GM23338 (cell line): ENCODE measurements at regions not wholly inside any gene's neighbourhood (a gene's known extent, or its start where the extent isn't known, plus 50 kb on each side); places are given as distances from the start of the nearest gene placed in this dataset.

Experiments used
- ATAC-seq: fragments of 200-7000 bp; cut with Tn5 transposase; 3 replicates; pipeline ENCODE4 v1.9.1; 2020
- DNase-seq: peaks from one replicate; pipeline ENCODE4 v3.0.0-alpha.2; 2015; ENCODE audit warnings: low spot score
- H2AFZ ChIP-seq: fragments of 200-600 bp; sonication (generic); 2 replicates; pipeline ENCODE4 v1.8.0; 2016; ENCODE audit warnings: antibody characterized with exemption, mild to moderate bottlenecking, moderate library complexity
- H3F3A ChIP-seq: fragments of 200-600 bp; sonication (generic); replicated peaks from 2 replicates; pipeline ENCODE4 v1.8.0; 2017; ENCODE audit warnings: antibody characterized with exemption, mixed run types, low read depth
- H3K27ac ChIP-seq: fragments of 200-600 bp; sonication (generic); 2 replicates; pipeline ENCODE4 v1.6.1; 2016; ENCODE audit warnings: low read depth
- H3K27me3 ChIP-seq: fragments of 200-600 bp; sonication (generic); 2 replicates; pipeline ENCODE4 v1.8.0; 2016; ENCODE audit warnings: mild to moderate bottlenecking, mixed run types, moderate library complexity; ENCODE audit not compliant: insufficient read depth
- H3K36me3 ChIP-seq: fragments of 200-600 bp; sonication (generic); 2 replicates; pipeline ENCODE4 v1.8.0; 2016; ENCODE audit warnings: mild to moderate bottlenecking; ENCODE audit not compliant: insufficient read depth
- H3K4me1 ChIP-seq: fragments of 200-600 bp; sonication (generic); 2 replicates; pipeline ENCODE4 v1.8.0; 2016; ENCODE audit warnings: mild to moderate bottlenecking, moderate library complexity; ENCODE audit not compliant: insufficient read depth
- H3K4me2 ChIP-seq: fragments of 200-600 bp; sonication (generic); 2 replicates; pipeline ENCODE4 v1.7.1; 2017; ENCODE audit warnings: mixed run types
- H3K4me3 ChIP-seq: fragments of 200-600 bp; sonication (generic); 2 replicates; pipeline ENCODE4 v1.6.1; 2016; ENCODE audit warnings: mixed run types
- H3K79me2 ChIP-seq: fragments of 200-600 bp; sonication (generic); replicated peaks from 2 replicates; pipeline ENCODE4 v1.8.0; 2017; ENCODE audit warnings: mild to moderate bottlenecking; ENCODE audit not compliant: insufficient read depth
- H3K9me2 ChIP-seq: fragments of 200-600 bp; sonication (generic); 2 replicates; pipeline ENCODE4 v1.8.0; 2017; ENCODE audit not compliant: insufficient read depth
- H4K20me1 ChIP-seq: fragments of 200-600 bp; sonication (generic); replicated peaks from 2 replicates; pipeline ENCODE4 v1.8.0; 2017; ENCODE audit warnings: mild to moderate bottlenecking; ENCODE audit not compliant: insufficient read depth
- H3K27ac Mint-ChIP-seq: 2 replicates; pipeline ENCODE4 v1.8.0; 2020; ENCODE audit warnings: inconsistent platforms, mild to moderate bottlenecking, moderate library complexity, mixed read lengths
- H3K27me3 Mint-ChIP-seq: 3 replicates; pipeline ENCODE4 v1.8.0; 2022; ENCODE audit warnings: low read depth, mild to moderate bottlenecking, moderate library complexity, mixed read lengths, inconsistent platforms; ENCODE audit not compliant: insufficient read depth, poor library complexity
- H3K36me3 Mint-ChIP-seq: 3 replicates; pipeline ENCODE4 v1.8.0; 2021; ENCODE audit warnings: low read depth, mild to moderate bottlenecking, inconsistent platforms, moderate library complexity, mixed read lengths
- H3K4me1 Mint-ChIP-seq: 3 replicates; pipeline ENCODE4 v1.8.0; 2020; ENCODE audit warnings: mild to moderate bottlenecking, inconsistent platforms, mixed read lengths
- H3K4me3 Mint-ChIP-seq: 3 replicates; pipeline ENCODE4 v1.8.0; 2021; ENCODE audit warnings: moderate library complexity, mild to moderate bottlenecking, inconsistent platforms, mixed read lengths
- H3K9me3 Mint-ChIP-seq: 3 replicates; pipeline ENCODE4 v1.8.0; 2020; ENCODE audit warnings: moderate library complexity, mild to moderate bottlenecking, inconsistent platforms, mixed read lengths
- CREB1 ChIP-seq: fragments of 250-450 bp; sonication (Bioruptor Pico); IDR thresholded peaks from 2 replicates; pipeline ENCODE4 v1.5.0; 2020; ENCODE audit warnings: low read depth, mild to moderate bottlenecking, moderate library complexity
- CTCF ChIP-seq, 2 experiments: fragments of 200-600 bp in 1 of 2; sonication (generic) in 1 of 2; conservative IDR thresholded peaks; 2 replicates each; pipeline versions ENCODE4 v1.5.1 to v1.6.1; 2016 to 2017; ENCODE audit warnings: antibody characterized with exemption in 2 of 2, low read depth in 2 of 2, mild to moderate bottlenecking in 2 of 2, moderate library complexity in 1 of 2
- ETS1 ChIP-seq: IDR thresholded peaks from 2 replicates; pipeline ENCODE4 v1.6.1; 2016; ENCODE audit warnings: antibody characterized with exemption
- EZH2 ChIP-seq: fragments of 200-600 bp; sonication (generic); IDR thresholded peaks from one replicate; pipeline ENCODE4 v1.8.0; 2017; ENCODE audit warnings: antibody characterized with exemption, mild to moderate bottlenecking, low read depth; ENCODE audit not compliant: unreplicated experiment
- EZH2phosphoT487 ChIP-seq: fragments of 200-600 bp; sonication (generic); IDR thresholded peaks from one replicate; pipeline ENCODE4 v1.8.1; 2018; ENCODE audit warnings: antibody characterized with exemption; ENCODE audit not compliant: unreplicated experiment
- JUNB ChIP-seq: IDR thresholded peaks from one replicate; pipeline ENCODE4 v1.6.1; 2016; ENCODE audit warnings: antibody characterized with exemption; ENCODE audit not compliant: unreplicated experiment
- NANOG ChIP-seq: IDR thresholded peaks from 2 replicates; pipeline ENCODE4 v1.6.1; 2016; ENCODE audit warnings: antibody characterized with exemption, borderline replicate concordance
- POLR2AphosphoS5 ChIP-seq: IDR thresholded peaks from 2 replicates; pipeline ENCODE4 v1.6.1; 2016; ENCODE audit warnings: antibody characterized with exemption, low read depth
- REST ChIP-seq: IDR thresholded peaks from one replicate; pipeline ENCODE4 v1.6.1; 2018; ENCODE audit warnings: antibody characterized with exemption; ENCODE audit not compliant: unreplicated experiment
- STAT1 ChIP-seq: IDR thresholded peaks from one replicate; pipeline ENCODE4 v1.6.1; 2016; ENCODE audit warnings: antibody characterized with exemption; ENCODE audit not compliant: unreplicated experiment
- ZNF114 ChIP-seq: fragments of 250-450 bp; sonication (Bioruptor Pico); IDR thresholded peaks from 2 replicates; pipeline ENCODE4 v1.5.0; 2020; ENCODE audit warnings: mild to moderate bottlenecking, moderate library complexity
- ZNF331 ChIP-seq: fragments of 250-450 bp; sonication (Bioruptor Pico); IDR thresholded peaks from 2 replicates; pipeline ENCODE4 v1.5.0; 2020; ENCODE audit warnings: low read depth, mild to moderate bottlenecking, moderate library complexity
- ZNF462 ChIP-seq: fragments of 250-450 bp; sonication (Bioruptor Pico); IDR thresholded peaks from 2 replicates; pipeline ENCODE4 v1.5.0; 2020; ENCODE audit warnings: mild to moderate bottlenecking, moderate library complexity

- no peak overlapping the region for H3K4me3 ChIP-seq
Observed at GRCh38 chr1:191508239-191508638, 650.0 kb upstream of the RGS18 start.

More at GRCh38 chr1:191508239-191508638, 650.0 kb upstream of the RGS18 start:
- Histone ChIP-seq H3K9me2 (no peaks in the 10 kb centered on the region), H3K4me1 (no peaks in the 10 kb centered on the region), H4K20me1 (no peaks in the 10 kb centered on the region), H3K4me2 (no peak overlapping the region), H3F3A (no peaks in the 10 kb centered on the region), H3K36me3 (no peaks in the 10 kb centered on the region), H3K27ac (no peak overlapping the region), H3K79me2 (no peaks in the 10 kb centered on the region), H3K27me3 (no peaks in the 10 kb centered on the region), H2AFZ (peak overlapping the region; percentile 44; the same call in 1 of the 2 replicates)
- ATAC-seq = no peak
- Mint-ChIP-seq H3K4me1 (no peaks in the 10 kb centered on the region; the same call in 2 of the 3 replicates), H3K36me3 (peaks cover 10% of the 10 kb centered on the region; the same call in 2 of the 3 replicates), H3K9me3 (peaks cover 10% of the 10 kb centered on the region; the same call in 2 of the 3 replicates), H3K27ac (no peak overlapping the region), H3K27me3 (no peaks in the 10 kb centered on the region), H3K4me3 (no peak overlapping the region)
- no peak for DNase-seq
- TF ChIP-seq ETS1 = no peak
- TF ChIP-seq ZNF462 (CRISPR knock-in tag) = no peak
- no peak for TF ChIP-seq ZNF114 (CRISPR knock-in tag)
- no peak for TF ChIP-seq EZH2
- no peak for TF ChIP-seq POLR2AphosphoS5
- TF ChIP-seq EZH2phosphoT487 = no peak
- TF ChIP-seq CTCF (conservative IDR thresholded peaks at IDR 0.05; ENCODE audit: low read depth in 2 of 2) = no peak
- no peak for TF ChIP-seq STAT1
- TF ChIP-seq ZNF331 (CRISPR knock-in tag) = no peak
- TF ChIP-seq JUNB = no peak
- TF ChIP-seq NANOG = no peak
- TF ChIP-seq REST = no peak
- TF ChIP-seq CREB1 (CRISPR knock-in tag) = no peak
